K562 (cell line): ENCODE measurements at regions not wholly inside any gene's neighbourhood (a gene's known extent, or its start where the extent isn't known, plus 50 kb on each side); places are given as distances from the start of the nearest gene placed in this dataset.

Experiments
- CTCF ChIP-seq, 3 experiments: IDR thresholded peaks in 2 of 3; conservative IDR thresholded peaks in 1 of 3; 2 replicates each; pipeline ENCODE4 v1.5.1; 2011 to 2012; ENCODE audit warnings: low read length in 3 of 3, mild to moderate bottlenecking in 3 of 3, control low read depth in 2 of 3, improper control_type of control experiment in 1 of 3, inconsistent platforms in 1 of 3, low read depth in 1 of 3, mixed read lengths in 1 of 3, moderate library complexity in 1 of 3; ENCODE audit not compliant: insufficient read depth in 2 of 3
- ESRRA ChIP-seq: fragments of 450-650 bp; IDR thresholded peaks from 2 replicates; pipeline ENCODE4 v1.6.1; 2014; ENCODE audit warnings: low read depth, mild to moderate bottlenecking, moderate library complexity, borderline replicate concordance
- GABPA ChIP-seq: fragments of 200-800 bp; sonication (Bioruptor generic); conservative IDR thresholded peaks from 2 replicates; pipeline ENCODE4 v1.6.1; 2016; ENCODE audit warnings: low read depth, missing genetic modification characterization, missing compliant biosample characterization
- GATA2 ChIP-seq: sonication (generic); formaldehyde crosslinking; IDR thresholded peaks from 2 replicates; pipeline ENCODE4 v1.4.0; 2020; ENCODE audit warnings: mild to moderate bottlenecking, missing genetic modification reagents
- RFX5 ChIP-seq: IDR thresholded peaks from 2 replicates; pipeline ENCODE4 v1.6.1; 2011; ENCODE audit warnings: low read depth, mild to moderate bottlenecking, improper control_type of control experiment, low read length
- SIN3A ChIP-seq, 2 experiments: fragments of 150-350 bp in 1 of 2; IDR thresholded peaks; 2 replicates each; pipeline ENCODE4 v1.6.1; 2011 to 2016; ENCODE audit warnings: borderline replicate concordance in 2 of 2, low read depth in 2 of 2, low read length in 2 of 2, mild to moderate bottlenecking in 2 of 2, moderate library complexity in 2 of 2; ENCODE audit not compliant: control insufficient read depth in 1 of 2
- SMC3 ChIP-seq: conservative IDR thresholded peaks from 2 replicates; pipeline ENCODE4 v1.6.1; 2011; ENCODE audit warnings: low read depth, low read length, improper control_type of control experiment; ENCODE audit not compliant: insufficient read depth
- SREBF2 ChIP-seq: sonication (generic); formaldehyde crosslinking; IDR thresholded peaks from 2 replicates; pipeline ENCODE4 v1.4.0; 2020; ENCODE audit warnings: mild to moderate bottlenecking, missing genetic modification reagents
- ZNF512 ChIP-seq: IDR thresholded peaks from 2 replicates; pipeline ENCODE4 v1.6.1; 2016; ENCODE audit warnings: missing genetic modification characterization, missing compliant biosample characterization
- TF ChIP-seq, protein P1 (sequence below): fragments of 250-450 bp; sonication (Bioruptor Pico); IDR thresholded peaks from 2 replicates; pipeline ENCODE4 v1.8.0; 2022; ENCODE audit warnings: moderate library complexity, mild to moderate bottlenecking, inconsistent platforms
- TF ChIP-seq, protein P2 (sequence below): fragments of 450-650 bp; IDR thresholded peaks from 2 replicates; pipeline ENCODE4 v1.6.1; 2014; ENCODE audit warnings: low read depth, mild to moderate bottlenecking, moderate library complexity, borderline replicate concordance

GRCh38 chr2:156852210-156852609 lies 405.3 kb upstream of the GALNT5 start:
- no peak for TF ChIP-seq CTCF (IDR thresholded peaks at IDR 0.05 in 2 of 3, conservative IDR thresholded peaks at IDR 0.05 in 1 of 3; ENCODE audit: insufficient read depth in 2 of 3, low read depth in 1 of 3, low read length in 3 of 3)
- TF ChIP-seq, protein P1, sequence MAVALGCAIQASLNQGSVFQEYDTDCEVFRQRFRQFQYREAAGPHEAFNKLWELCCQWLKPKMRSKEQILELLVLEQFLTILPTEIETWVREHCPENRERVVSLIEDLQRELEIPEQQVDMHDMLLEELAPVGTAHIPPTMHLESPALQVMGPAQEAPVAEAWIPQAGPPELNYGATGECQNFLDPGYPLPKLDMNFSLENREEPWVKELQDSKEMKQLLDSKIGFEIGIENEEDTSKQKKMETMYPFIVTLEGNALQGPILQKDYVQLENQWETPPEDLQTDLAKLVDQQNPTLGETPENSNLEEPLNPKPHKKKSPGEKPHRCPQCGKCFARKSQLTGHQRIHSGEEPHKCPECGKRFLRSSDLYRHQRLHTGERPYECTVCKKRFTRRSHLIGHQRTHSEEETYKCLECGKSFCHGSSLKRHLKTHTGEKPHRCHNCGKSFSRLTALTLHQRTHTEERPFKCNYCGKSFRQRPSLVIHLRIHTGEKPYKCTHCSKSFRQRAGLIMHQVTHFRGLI (CRISPR knock-in tag), result no peak
- no peak for TF ChIP-seq SIN3A (IDR thresholded peaks at IDR 0.05; ENCODE audit: borderline replicate concordance in 2 of 2, control insufficient read depth in 1 of 2, low read depth in 2 of 2, low read length in 2 of 2)
- TF ChIP-seq, protein P2, sequence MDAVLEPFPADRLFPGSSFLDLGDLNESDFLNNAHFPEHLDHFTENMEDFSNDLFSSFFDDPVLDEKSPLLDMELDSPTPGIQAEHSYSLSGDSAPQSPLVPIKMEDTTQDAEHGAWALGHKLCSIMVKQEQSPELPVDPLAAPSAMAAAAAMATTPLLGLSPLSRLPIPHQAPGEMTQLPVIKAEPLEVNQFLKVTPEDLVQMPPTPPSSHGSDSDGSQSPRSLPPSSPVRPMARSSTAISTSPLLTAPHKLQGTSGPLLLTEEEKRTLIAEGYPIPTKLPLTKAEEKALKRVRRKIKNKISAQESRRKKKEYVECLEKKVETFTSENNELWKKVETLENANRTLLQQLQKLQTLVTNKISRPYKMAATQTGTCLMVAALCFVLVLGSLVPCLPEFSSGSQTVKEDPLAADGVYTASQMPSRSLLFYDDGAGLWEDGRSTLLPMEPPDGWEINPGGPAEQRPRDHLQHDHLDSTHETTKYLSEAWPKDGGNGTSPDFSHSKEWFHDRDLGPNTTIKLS, result no peak
- TF ChIP-seq SREBF2, result no peak
- TF ChIP-seq RFX5, result no peak
- TF ChIP-seq ZNF512 (tag), result no peak
- TF ChIP-seq ESRRA, result no peak
- no peak for TF ChIP-seq GATA2 (CRISPR knock-in tag)
- TF ChIP-seq SMC3, result no peak
- TF ChIP-seq GABPA, result no peak
